ENCODE measurements at regions not wholly inside any gene's neighbourhood (a gene's known extent, or its start where the extent isn't known, plus 50 kb on each side); places are given as distances from the start of the nearest gene placed in this dataset.

- Mint-ChIP-seq H3K27ac (peak overlapping the region; percentile 62), H3K4me1 (peaks cover 42% of the 10 kb centered on the region), H3K36me3 (no peaks in the 10 kb centered on the region), H3K4me3 (no peak overlapping the region), H3K27me3 (ENCODE audit: insufficient read depth, low read depth) (peaks cover 13% of the 10 kb centered on the region), H3K9me3 (no peaks in the 10 kb centered on the region)
- H2AFZ ChIP-seq (replicated peaks): no peak overlapping the region
- H3K36me3 ChIP-seq: no peaks in the 10 kb centered on the region
- H3K9me3 ChIP-seq (ENCODE audit: low read depth): no peaks in the 10 kb centered on the region
- H3K27ac ChIP-seq: no peak overlapping the region
- H3K4me2 ChIP-seq: no peak overlapping the region
- H3F3A ChIP-seq (ENCODE audit: low read depth): no peaks in the 10 kb centered on the region
- no peak overlapping the region for H3K9ac ChIP-seq
- H3K79me2 ChIP-seq (ENCODE audit: low read depth): no peaks in the 10 kb centered on the region
- no peaks in the 10 kb centered on the region for H4K20me1 ChIP-seq (ENCODE audit: low read depth)
- no peaks in the 10 kb centered on the region for H3K27me3 ChIP-seq
- peaks cover 15% of the 10 kb centered on the region for H3K4me1 ChIP-seq
- TF ChIP-seq, protein P1, sequence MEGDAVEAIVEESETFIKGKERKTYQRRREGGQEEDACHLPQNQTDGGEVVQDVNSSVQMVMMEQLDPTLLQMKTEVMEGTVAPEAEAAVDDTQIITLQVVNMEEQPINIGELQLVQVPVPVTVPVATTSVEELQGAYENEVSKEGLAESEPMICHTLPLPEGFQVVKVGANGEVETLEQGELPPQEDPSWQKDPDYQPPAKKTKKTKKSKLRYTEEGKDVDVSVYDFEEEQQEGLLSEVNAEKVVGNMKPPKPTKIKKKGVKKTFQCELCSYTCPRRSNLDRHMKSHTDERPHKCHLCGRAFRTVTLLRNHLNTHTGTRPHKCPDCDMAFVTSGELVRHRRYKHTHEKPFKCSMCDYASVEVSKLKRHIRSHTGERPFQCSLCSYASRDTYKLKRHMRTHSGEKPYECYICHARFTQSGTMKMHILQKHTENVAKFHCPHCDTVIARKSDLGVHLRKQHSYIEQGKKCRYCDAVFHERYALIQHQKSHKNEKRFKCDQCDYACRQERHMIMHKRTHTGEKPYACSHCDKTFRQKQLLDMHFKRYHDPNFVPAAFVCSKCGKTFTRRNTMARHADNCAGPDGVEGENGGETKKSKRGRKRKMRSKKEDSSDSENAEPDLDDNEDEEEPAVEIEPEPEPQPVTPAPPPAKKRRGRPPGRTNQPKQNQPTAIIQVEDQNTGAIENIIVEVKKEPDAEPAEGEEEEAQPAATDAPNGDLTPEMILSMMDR (IDR thresholded peaks at IDR 0.05): no peak
- TF ChIP-seq EZH2phosphoT487 (IDR thresholded peaks at IDR 0.05) (no peak), EZH2 (IDR thresholded peaks at IDR 0.05) (no peak)
- no peak overlapping the region for H3K4me3 ChIP-seq
- no peak for DNase-seq (ENCODE audit: low spot score)
Observed at GRCh38 chr11:45470794-45471167, 184.6 kb upstream of the SYT13 start.

GRCh38 chr11:45470151-45470793 lies 184.1 kb upstream of the SYT13 start:
- no peaks in the 10 kb centered on the region for H3K27me3 ChIP-seq
- no peak overlapping the region for H3K4me2 ChIP-seq
- H3K9me3 ChIP-seq (ENCODE audit: low read depth): no peaks in the 10 kb centered on the region
- DNase-seq (ENCODE audit: low spot score): no peak
- Mint-ChIP-seq H3K9me3 (no peaks in the 10 kb centered on the region), H3K4me3 (no peak overlapping the region), H3K27me3 (ENCODE audit: insufficient read depth, low read depth) (peaks cover 13% of the 10 kb centered on the region), H3K36me3 (no peaks in the 10 kb centered on the region), H3K27ac (no peak overlapping the region), H3K4me1 (peaks cover 42% of the 10 kb centered on the region)
- H3K4me3 ChIP-seq: no peak overlapping the region
- TF ChIP-seq EZH2 (IDR thresholded peaks at IDR 0.05): no peak
- TF ChIP-seq, protein P1 (IDR thresholded peaks at IDR 0.05): no peak
- no peak for TF ChIP-seq EZH2phosphoT487 (IDR thresholded peaks at IDR 0.05)
- H2AFZ ChIP-seq (replicated peaks): no peak overlapping the region
- H3K36me3 ChIP-seq: no peaks in the 10 kb centered on the region
- no peaks in the 10 kb centered on the region for H4K20me1 ChIP-seq (ENCODE audit: low read depth)
- no peaks in the 10 kb centered on the region for H3F3A ChIP-seq (ENCODE audit: low read depth)
- no peak overlapping the region for H3K9ac ChIP-seq
- no peak overlapping the region for H3K27ac ChIP-seq
- H3K4me1 ChIP-seq: peaks cover 15% of the 10 kb centered on the region
- H3K79me2 ChIP-seq (ENCODE audit: low read depth): no peaks in the 10 kb centered on the region

- no peaks in the 10 kb centered on the region for H3K9me3 Mint-ChIP-seq
- Histone ChIP-seq H4K20me1 (ENCODE audit: low read depth) (no peaks in the 10 kb centered on the region), H3K4me3 (no peak overlapping the region), H3K4me2 (no peak overlapping the region), H3K27ac (peak overlapping the region; percentile 25), H3K9me3 (ENCODE audit: low read depth) (no peaks in the 10 kb centered on the region), H3K9ac (no peak overlapping the region), H2AFZ (replicated peaks) (peak overlapping the region; percentile 45), H3K79me2 (ENCODE audit: low read depth) (no peaks in the 10 kb centered on the region), H3K27me3 (no peaks in the 10 kb centered on the region), H3K36me3 (no peaks in the 10 kb centered on the region), H3K4me1 (peaks cover 8% of the 10 kb centered on the region), H3F3A (ENCODE audit: low read depth) (no peaks in the 10 kb centered on the region)
- peak overlapping the region; percentile 91 for H3K27ac Mint-ChIP-seq
- peak; percentile 24 for DNase-seq (ENCODE audit: low spot score)
- H3K36me3 Mint-ChIP-seq: no peaks in the 10 kb centered on the region
- peaks cover 32% of the 10 kb centered on the region for H3K4me1 Mint-ChIP-seq
- no peak for TF ChIP-seq EZH2 (IDR thresholded peaks at IDR 0.05)
- no peak for TF ChIP-seq EZH2phosphoT487 (IDR thresholded peaks at IDR 0.05)
- TF ChIP-seq, protein P1 (IDR thresholded peaks at IDR 0.05): no peak
- peaks cover 17% of the 10 kb centered on the region for H3K27me3 Mint-ChIP-seq (ENCODE audit: insufficient read depth, low read depth)
- H3K4me3 Mint-ChIP-seq: no peak overlapping the region
Observed at GRCh38 chr11:45468267-45468856, 182.2 kb upstream of the SYT13 start.

Data from neural progenitor cell (in vitro differentiated cells).